ENCODE measurements at regions not wholly inside any gene's neighbourhood (a gene's known extent, or its start where the extent isn't known, plus 50 kb on each side); places are given as distances from the start of the nearest gene placed in this dataset.

- no peak for TF ChIP-seq CTCF (IDR thresholded peaks at IDR 0.05; ENCODE audit: insufficient read depth, low read depth, low read length)
- H3K4me3 ChIP-seq (ENCODE audit: low read depth, low read length) = no peak overlapping the region
- peak; percentile 53 for DNase-seq (ENCODE audit: low read depth)
These were observed 175.4 kb upstream of the LPP start for GRCh38 chr3:187978433-187979011.

- H3K4me3 ChIP-seq (ENCODE audit: low read depth, low read length) = no peak overlapping the region
- TF ChIP-seq CTCF (IDR thresholded peaks at IDR 0.05; ENCODE audit: insufficient read depth, low read depth, low read length) = no peak
- DNase-seq (ENCODE audit: low read depth) = no peak
These were observed 174.4 kb upstream of the LPP start for GRCh38 chr3:187979564-187979963.

GRCh38 chr3:187980861-187981260, 173.1 kb upstream of the LPP start:
- no peak overlapping the region for H3K4me3 ChIP-seq (ENCODE audit: low read depth, low read length)
- no peak for TF ChIP-seq CTCF (IDR thresholded peaks at IDR 0.05; ENCODE audit: insufficient read depth, low read depth, low read length)
- DNase-seq (ENCODE audit: low read depth) = no peak

- DNase-seq (ENCODE audit: low read depth) = no peak
- no peak for TF ChIP-seq CTCF (IDR thresholded peaks at IDR 0.05; ENCODE audit: insufficient read depth, low read depth, low read length)
- H3K4me3 ChIP-seq (ENCODE audit: low read depth, low read length) = no peak overlapping the region
These were observed 171.8 kb upstream of the LPP start for GRCh38 chr3:187982142-187982541.

GRCh38 chr3:187983484-187984124, 170.4 kb upstream of the LPP start:
- DNase-seq (ENCODE audit: low read depth) = no peak
- no peak for TF ChIP-seq CTCF (IDR thresholded peaks at IDR 0.05; ENCODE audit: insufficient read depth, low read depth, low read length)

GRCh38 chr3:187985647-187986046, 168.3 kb upstream of the LPP start:
- H3K4me3 ChIP-seq (ENCODE audit: low read depth, low read length) = no peak overlapping the region

More at GRCh38 chr3:187983484-187984124, 170.4 kb upstream of the LPP start:
- H3K4me3 ChIP-seq (ENCODE audit: low read depth, low read length) = no peak overlapping the region

More at GRCh38 chr3:187985647-187986046, 168.3 kb upstream of the LPP start:
- DNase-seq (ENCODE audit: low read depth) = no peak
- no peak for TF ChIP-seq CTCF (IDR thresholded peaks at IDR 0.05; ENCODE audit: insufficient read depth, low read depth, low read length)

Measured in fibroblast of villous mesenchyme (primary cell).